Testis (tissue), 2 donors: ENCODE measurements at regions not wholly inside any gene's neighbourhood (a gene's known extent, or its start where the extent isn't known, plus 50 kb on each side); places are given as distances from the start of the nearest gene placed in this dataset.

Experiments
- POLR2A ChIP-seq: fragments of 450-650 bp; IDR thresholded peaks from one replicate; pipeline ENCODE4 v1.6.1; 2017; ENCODE audit warnings: antibody characterized with exemption, mild to moderate bottlenecking, moderate library complexity
- TF ChIP-seq, protein P1 (sequence below), 3 experiments: fragments of 450-650 bp in 2 of 3; fragments of 200-600 bp in 1 of 3; sonication (generic) in 1 of 3; IDR thresholded peaks; one replicate each; pipeline ENCODE4 v1.5.1; 2016 to 2019; ENCODE audit warnings: antibody characterized with exemption in 3 of 3, mild to moderate bottlenecking in 2 of 3, moderate library complexity in 1 of 3

DNA sequence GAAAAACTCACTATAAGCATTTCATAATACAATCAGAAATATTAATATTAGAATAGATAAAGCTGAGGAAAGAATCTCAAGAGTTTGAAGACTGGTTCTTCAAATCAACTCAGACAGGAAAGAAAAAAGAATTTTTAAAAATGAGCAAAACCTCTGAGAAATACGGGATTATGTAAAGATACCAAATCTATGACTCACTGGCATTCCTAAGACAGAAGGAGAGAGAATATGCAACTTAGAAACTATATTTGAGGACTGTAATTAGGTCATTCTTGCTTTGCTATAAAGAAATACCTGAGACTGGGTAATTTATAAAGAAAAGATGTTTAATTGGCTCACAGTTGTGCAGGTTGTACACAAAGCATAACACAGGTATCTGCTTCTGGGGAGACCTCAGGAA lies 665.1 kb downstream of the RNF144B start:
- TF ChIP-seq, protein P1, sequence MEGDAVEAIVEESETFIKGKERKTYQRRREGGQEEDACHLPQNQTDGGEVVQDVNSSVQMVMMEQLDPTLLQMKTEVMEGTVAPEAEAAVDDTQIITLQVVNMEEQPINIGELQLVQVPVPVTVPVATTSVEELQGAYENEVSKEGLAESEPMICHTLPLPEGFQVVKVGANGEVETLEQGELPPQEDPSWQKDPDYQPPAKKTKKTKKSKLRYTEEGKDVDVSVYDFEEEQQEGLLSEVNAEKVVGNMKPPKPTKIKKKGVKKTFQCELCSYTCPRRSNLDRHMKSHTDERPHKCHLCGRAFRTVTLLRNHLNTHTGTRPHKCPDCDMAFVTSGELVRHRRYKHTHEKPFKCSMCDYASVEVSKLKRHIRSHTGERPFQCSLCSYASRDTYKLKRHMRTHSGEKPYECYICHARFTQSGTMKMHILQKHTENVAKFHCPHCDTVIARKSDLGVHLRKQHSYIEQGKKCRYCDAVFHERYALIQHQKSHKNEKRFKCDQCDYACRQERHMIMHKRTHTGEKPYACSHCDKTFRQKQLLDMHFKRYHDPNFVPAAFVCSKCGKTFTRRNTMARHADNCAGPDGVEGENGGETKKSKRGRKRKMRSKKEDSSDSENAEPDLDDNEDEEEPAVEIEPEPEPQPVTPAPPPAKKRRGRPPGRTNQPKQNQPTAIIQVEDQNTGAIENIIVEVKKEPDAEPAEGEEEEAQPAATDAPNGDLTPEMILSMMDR (IDR thresholded peaks at IDR 0.05), result no peak
- no peak for TF ChIP-seq POLR2A
